ENCODE measurements at regions not wholly inside any gene's neighbourhood (a gene's known extent, or its start where the extent isn't known, plus 50 kb on each side); places are given as distances from the start of the nearest gene placed in this dataset.

GRCh38 chr10:8576911-8577310 lies 522.4 kb downstream of the GATA3 start:
- no peak for DNase-seq

- no peak for DNase-seq
Observed at GRCh38 chr10:8577686-8578085, 523.2 kb downstream of the GATA3 start.

GRCh38 chr10:8581521-8582225 lies 527.2 kb downstream of the GATA3 start:
- DNase-seq: no peak

- no peak for DNase-seq
Observed at GRCh38 chr10:8583096-8583495, 528.6 kb downstream of the GATA3 start.

GRCh38 chr10:8584666-8585065 lies 530.2 kb downstream of the GATA3 start:
- no peak for DNase-seq

- DNase-seq: no peak
Observed at GRCh38 chr10:8586504-8586903, 532.0 kb downstream of the GATA3 start.

GRCh38 chr10:8588135-8588534 lies 533.6 kb downstream of the GATA3 start:
- DNase-seq: no peak

GRCh38 chr10:8590518-8590917 lies 536.0 kb downstream of the GATA3 start:
- DNase-seq: no peak

GRCh38 chr10:8591640-8592039 lies 537.2 kb downstream of the GATA3 start:
- DNase-seq: no peak

- DNase-seq: no peak
Observed at GRCh38 chr10:8594176-8594575, 539.7 kb downstream of the GATA3 start.

GRCh38 chr10:8594711-8595110 lies 540.2 kb downstream of the GATA3 start:
- DNase-seq: no peak

GRCh38 chr10:8595140-8595539 lies 540.7 kb downstream of the GATA3 start:
- no peak for DNase-seq

GRCh38 chr10:8596929-8597472 lies 542.5 kb downstream of the GATA3 start:
- no peak for DNase-seq

GRCh38 chr10:8600192-8600591 lies 545.7 kb downstream of the GATA3 start:
- no peak for DNase-seq

- DNase-seq: no peak
Observed at GRCh38 chr10:8602821-8603220, 548.3 kb downstream of the GATA3 start.

GRCh38 chr10:8614054-8614565 lies 559.6 kb downstream of the GATA3 start:
- DNase-seq: no peak

GRCh38 chr10:8615118-8615517 lies 560.6 kb downstream of the GATA3 start:
- DNase-seq: no peak

GRCh38 chr10:8616166-8616565 lies 561.7 kb downstream of the GATA3 start:
- DNase-seq: no peak

- DNase-seq: no peak
Observed at GRCh38 chr10:8617792-8618191, 563.3 kb downstream of the GATA3 start.

- DNase-seq: no peak
Observed at GRCh38 chr10:8618834-8619233, 564.3 kb downstream of the GATA3 start.

GRCh38 chr10:8628351-8628750 lies 573.9 kb downstream of the GATA3 start:
- DNase-seq: no peak

- DNase-seq: no peak
Observed at GRCh38 chr10:8633909-8634308, 579.4 kb downstream of the GATA3 start.

- DNase-seq: no peak
Observed at GRCh38 chr10:8636371-8636770, 581.9 kb downstream of the GATA3 start.

GRCh38 chr10:8637640-8638039 lies 583.2 kb downstream of the GATA3 start:
- DNase-seq: no peak

Data from CD4-positive, alpha-beta T cell treated with Interleukin-17A for 4 hours (primary cell).